A673 (cell line): ENCODE measurements at regions not wholly inside any gene's neighbourhood (a gene's known extent, or its start where the extent isn't known, plus 50 kb on each side); places are given as distances from the start of the nearest gene placed in this dataset.

Experiments
- EZH2 ChIP-seq: fragments of 200-600 bp; sonication (generic); IDR thresholded peaks from 2 replicates; pipeline ENCODE4 v1.6.1; 2017; ENCODE audit warnings: borderline replicate concordance, low read depth, mild to moderate bottlenecking, mixed read lengths, antibody characterized with exemption, low read length; ENCODE audit not compliant: poor library complexity, severe bottlenecking
- TF ChIP-seq, protein P1 (sequence below): fragments of 300-800, 200-600 bp; sonication (generic); conservative IDR thresholded peaks from 2 replicates; pipeline ENCODE4 v1.5.1; 2017; ENCODE audit warnings: low read depth, mild to moderate bottlenecking, antibody characterized with exemption, low read length, moderate library complexity, mixed read lengths

DNA sequence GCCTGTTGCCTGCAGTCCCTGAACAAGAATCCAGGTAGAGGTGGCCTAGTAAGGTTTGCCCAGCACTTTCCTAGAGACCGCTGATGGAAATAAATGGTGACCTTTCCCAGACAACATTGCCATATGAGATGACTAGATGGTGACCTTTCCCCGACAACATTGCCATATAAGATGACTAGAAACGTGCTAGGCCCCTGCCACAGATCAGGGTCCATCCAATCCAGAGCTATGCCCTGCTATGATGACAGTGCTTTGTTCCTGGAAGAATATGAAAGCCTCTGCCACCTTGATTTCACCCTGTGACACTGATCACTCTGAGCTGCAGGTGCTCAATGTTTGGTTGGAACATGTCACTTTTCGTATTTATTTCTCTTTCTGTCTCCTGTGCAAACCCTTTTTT, 133.8 kb upstream of the SPTLC3 start:
- TF ChIP-seq, protein P1, sequence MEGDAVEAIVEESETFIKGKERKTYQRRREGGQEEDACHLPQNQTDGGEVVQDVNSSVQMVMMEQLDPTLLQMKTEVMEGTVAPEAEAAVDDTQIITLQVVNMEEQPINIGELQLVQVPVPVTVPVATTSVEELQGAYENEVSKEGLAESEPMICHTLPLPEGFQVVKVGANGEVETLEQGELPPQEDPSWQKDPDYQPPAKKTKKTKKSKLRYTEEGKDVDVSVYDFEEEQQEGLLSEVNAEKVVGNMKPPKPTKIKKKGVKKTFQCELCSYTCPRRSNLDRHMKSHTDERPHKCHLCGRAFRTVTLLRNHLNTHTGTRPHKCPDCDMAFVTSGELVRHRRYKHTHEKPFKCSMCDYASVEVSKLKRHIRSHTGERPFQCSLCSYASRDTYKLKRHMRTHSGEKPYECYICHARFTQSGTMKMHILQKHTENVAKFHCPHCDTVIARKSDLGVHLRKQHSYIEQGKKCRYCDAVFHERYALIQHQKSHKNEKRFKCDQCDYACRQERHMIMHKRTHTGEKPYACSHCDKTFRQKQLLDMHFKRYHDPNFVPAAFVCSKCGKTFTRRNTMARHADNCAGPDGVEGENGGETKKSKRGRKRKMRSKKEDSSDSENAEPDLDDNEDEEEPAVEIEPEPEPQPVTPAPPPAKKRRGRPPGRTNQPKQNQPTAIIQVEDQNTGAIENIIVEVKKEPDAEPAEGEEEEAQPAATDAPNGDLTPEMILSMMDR: no peak
- TF ChIP-seq EZH2: no peak
